ENCODE measurements at regions not wholly inside any gene's neighbourhood (a gene's known extent, or its start where the extent isn't known, plus 50 kb on each side); places are given as distances from the start of the nearest gene placed in this dataset.

- no peak for TF ChIP-seq POLR2AphosphoS5 (IDR thresholded peaks at IDR 0.05)
- TF ChIP-seq POLR2A (IDR thresholded peaks at IDR 0.05): no peak
- TF ChIP-seq, protein P1, sequence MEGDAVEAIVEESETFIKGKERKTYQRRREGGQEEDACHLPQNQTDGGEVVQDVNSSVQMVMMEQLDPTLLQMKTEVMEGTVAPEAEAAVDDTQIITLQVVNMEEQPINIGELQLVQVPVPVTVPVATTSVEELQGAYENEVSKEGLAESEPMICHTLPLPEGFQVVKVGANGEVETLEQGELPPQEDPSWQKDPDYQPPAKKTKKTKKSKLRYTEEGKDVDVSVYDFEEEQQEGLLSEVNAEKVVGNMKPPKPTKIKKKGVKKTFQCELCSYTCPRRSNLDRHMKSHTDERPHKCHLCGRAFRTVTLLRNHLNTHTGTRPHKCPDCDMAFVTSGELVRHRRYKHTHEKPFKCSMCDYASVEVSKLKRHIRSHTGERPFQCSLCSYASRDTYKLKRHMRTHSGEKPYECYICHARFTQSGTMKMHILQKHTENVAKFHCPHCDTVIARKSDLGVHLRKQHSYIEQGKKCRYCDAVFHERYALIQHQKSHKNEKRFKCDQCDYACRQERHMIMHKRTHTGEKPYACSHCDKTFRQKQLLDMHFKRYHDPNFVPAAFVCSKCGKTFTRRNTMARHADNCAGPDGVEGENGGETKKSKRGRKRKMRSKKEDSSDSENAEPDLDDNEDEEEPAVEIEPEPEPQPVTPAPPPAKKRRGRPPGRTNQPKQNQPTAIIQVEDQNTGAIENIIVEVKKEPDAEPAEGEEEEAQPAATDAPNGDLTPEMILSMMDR (IDR thresholded peaks at IDR 0.05 in 8 of 11, conservative IDR thresholded peaks at IDR 0.05 in 3 of 11): no peak
- intact Hi-C loops (cut with DNase I; ENCODE audit: low total_unique reads): no loop called here
- Histone ChIP-seq H3K4me3 (peak overlapping the region in 4 of 8 donors; percentile 2 to 57 (median 16)), H3K36me3 (no peaks in the 10 kb centered on the region), H3K4me1 (peaks cover 6 to 30% (median 13%) of the 10 kb centered on the region in 6 donors), H3K27me3 (replicated peaks in 1 of 7) (no peaks in the 10 kb centered on the region), H3K27ac (peak overlapping the region in 6 of 8 donors; percentile 33 to 68 (median 54)), H3K9me3 (no peaks in the 10 kb centered on the region)
- 24 to 30% (median 27%) methylated on average over 4 of the region's 4 CpGs for WGBS, 5 donors
- DNase-seq: no peak
These were observed 545.8 kb downstream of the CSNK1G3 start for GRCh38 chr5:124057724-124058231.

DNA sequence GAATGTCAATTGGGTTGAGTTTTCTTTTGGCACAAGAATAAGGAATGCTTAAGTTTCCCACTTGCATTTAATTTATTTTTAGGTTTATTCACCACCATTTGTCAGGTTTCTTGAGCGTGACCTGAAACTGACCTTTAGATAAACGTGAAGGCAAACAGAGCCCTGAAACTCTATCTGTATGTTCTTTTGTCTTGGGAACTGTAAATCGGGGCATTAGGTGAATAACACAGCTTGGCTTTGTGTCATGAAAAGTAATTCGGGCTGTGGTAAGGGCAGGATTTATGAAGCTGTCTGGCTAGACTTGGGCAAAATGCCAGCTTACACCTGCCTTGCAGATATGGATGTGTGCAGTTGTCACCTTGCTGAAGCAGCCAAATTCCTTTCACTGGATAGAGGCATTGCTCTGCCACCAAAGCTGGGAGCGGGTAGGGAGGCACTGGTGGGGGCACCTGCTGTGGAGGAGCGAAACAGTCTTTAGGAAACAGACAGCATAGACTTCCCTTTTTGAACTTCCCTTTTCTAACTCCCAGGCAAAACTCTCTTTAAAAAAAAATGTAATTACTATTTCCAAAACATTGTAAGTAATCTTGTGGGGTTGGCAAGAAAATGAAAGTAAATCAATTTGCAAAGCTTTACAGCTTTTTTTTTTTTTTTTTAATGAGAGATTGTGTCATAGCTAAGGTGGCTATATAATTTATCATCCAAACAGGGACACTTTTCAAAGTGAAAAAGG lies 545.2 kb downstream of the CSNK1G3 start:
- Histone ChIP-seq H3K9me3 (no peaks in the 10 kb centered on the region), H3K4me1 (peaks cover 6 to 30% (median 13%) of the 10 kb centered on the region in 6 donors), H3K36me3 (no peaks in the 10 kb centered on the region), H3K4me3 (peak overlapping the region in 5 of 8 donors; percentile 0 to 57 (median 11)), H3K27me3 (replicated peaks in 1 of 7) (no peaks in the 10 kb centered on the region), H3K27ac (peak overlapping the region in 5 of 8 donors; percentile 36 to 69 (median 62))
- intact Hi-C loops (cut with DNase I; ENCODE audit: low total_unique reads): no loop called here
- no peak for TF ChIP-seq POLR2AphosphoS5 (IDR thresholded peaks at IDR 0.05)
- no peak for TF ChIP-seq POLR2A (IDR thresholded peaks at IDR 0.05)
- TF ChIP-seq, protein P1 (IDR thresholded peaks at IDR 0.05 in 8 of 11, conservative IDR thresholded peaks at IDR 0.05 in 3 of 11): no peak
- 7 to 20% (median 12%) methylated on average over 6 of the region's 6 CpGs for WGBS, 5 donors
- DNase-seq: peak; percentile 82

GRCh38 chr5:124056326-124056990 lies 544.5 kb downstream of the CSNK1G3 start:
- peaks cover 6 to 30% (median 13%) of the 10 kb centered on the region in 6 donors for H3K4me1 ChIP-seq
- no peak for DNase-seq
- 46 to 63% (median 56%) methylated on average over 11 of the region's 11 CpGs for WGBS, 5 donors
- TF ChIP-seq POLR2A (IDR thresholded peaks at IDR 0.05) (no peak), POLR2AphosphoS5 (IDR thresholded peaks at IDR 0.05) (no peak)
- TF ChIP-seq, protein P1 (IDR thresholded peaks at IDR 0.05 in 8 of 11, conservative IDR thresholded peaks at IDR 0.05 in 3 of 11): no peak
- H3K27ac ChIP-seq: peak overlapping the region in 6 of 8 donors; percentile 16 to 69 (median 54)
- H3K9me3 ChIP-seq: no peaks in the 10 kb centered on the region
- peak overlapping the region in 4 of 8 donors; percentile 0 to 57 (median 16) for H3K4me3 ChIP-seq
- no peaks in the 10 kb centered on the region for H3K36me3 ChIP-seq
- H3K27me3 ChIP-seq (replicated peaks in 1 of 7): no peaks in the 10 kb centered on the region
- intact Hi-C loops (cut with DNase I; ENCODE audit: low total_unique reads): no loop called here

DNA sequence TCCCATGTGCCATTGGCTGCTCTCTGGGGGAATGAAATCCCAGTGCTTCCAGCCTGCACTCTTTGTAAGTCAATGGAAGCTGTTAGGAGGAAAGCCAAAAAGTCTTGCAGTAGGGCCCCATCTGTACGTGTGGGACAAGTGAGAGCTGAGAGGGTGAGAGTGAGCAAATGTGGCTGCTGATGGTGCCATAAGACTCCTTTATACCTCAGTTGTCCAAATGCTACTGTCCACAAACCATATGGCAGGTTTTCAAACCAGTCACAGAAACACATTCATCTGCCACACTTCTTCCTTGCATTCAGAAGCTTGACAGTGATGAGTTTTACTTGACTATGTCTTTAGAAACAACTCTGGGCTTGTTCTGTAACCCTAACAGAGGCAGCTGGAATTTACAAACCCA lies 543.8 kb downstream of the CSNK1G3 start:
- Histone ChIP-seq H3K27me3 (replicated peaks in 1 of 7) (no peaks in the 10 kb centered on the region), H3K4me1 (peaks cover 6 to 30% (median 13%) of the 10 kb centered on the region in 6 donors), H3K4me3 (no peak overlapping the region), H3K27ac (no peak overlapping the region), H3K36me3 (no peaks in the 10 kb centered on the region), H3K9me3 (no peaks in the 10 kb centered on the region)
- DNase-seq: no peak
- 78 to 90% (median 90%) methylated on average over 1 of the region's 1 CpG for WGBS, 5 donors
- TF ChIP-seq POLR2A (IDR thresholded peaks at IDR 0.05) (no peak), POLR2AphosphoS5 (IDR thresholded peaks at IDR 0.05) (no peak)
- TF ChIP-seq, protein P1 (IDR thresholded peaks at IDR 0.05 in 8 of 11, conservative IDR thresholded peaks at IDR 0.05 in 3 of 11): no peak
- intact Hi-C loops (cut with DNase I; ENCODE audit: low total_unique reads): no loop called here

Data from spleen (tissue), 11 donors.